ENCODE measurements at regions not wholly inside any gene's neighbourhood (a gene's known extent, or its start where the extent isn't known, plus 50 kb on each side); places are given as distances from the start of the nearest gene placed in this dataset.
A peak's percentile ranks its signal among the peaks of the same experiment; 100 is the strongest.
"Not testable (repeated sequence)": the region's sequence is repeated elsewhere in the genome, so short reads cannot be mapped to it uniquely, and the experiment has no call there.

GRCh38 chrX:145393702-145394235 lies 146.5 kb downstream of the SPANXN1 start:
- no peak for DNase-seq (ENCODE audit: low spot score)

GRCh38 chrX:145394344-145394743 lies 147.0 kb downstream of the SPANXN1 start:
- DNase-seq (ENCODE audit: low spot score) = no peak

- no peak for DNase-seq (ENCODE audit: low spot score)
Measured at GRCh38 chrX:145396612-145397011, 149.3 kb downstream of the SPANXN1 start.

DNA sequence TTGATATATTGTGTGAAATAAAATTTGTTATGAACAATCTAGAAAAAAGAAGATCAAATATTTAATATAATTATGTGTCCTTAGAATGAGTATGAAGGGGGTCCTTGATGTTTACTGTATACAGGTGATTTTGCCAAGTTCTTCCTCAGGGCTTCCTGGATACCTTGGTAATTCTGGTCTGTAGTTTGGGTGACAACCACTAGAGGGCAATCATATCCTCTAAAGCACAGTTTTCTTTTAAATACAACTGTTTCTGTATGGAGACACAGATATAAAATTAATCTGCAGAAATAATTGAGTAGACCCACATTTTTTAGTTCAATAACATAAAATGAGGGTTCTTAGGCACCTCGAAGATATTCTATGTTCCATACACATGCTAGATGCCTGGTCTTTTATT lies 157.7 kb downstream of the SPANXN1 start:
- peak; percentile 1 for DNase-seq (ENCODE audit: low spot score)

GRCh38 chrX:145410622-145411021 lies 163.3 kb downstream of the SPANXN1 start:
- DNase-seq (ENCODE audit: low spot score) = no peak

GRCh38 chrX:145436211-145436610 lies 188.9 kb downstream of the SPANXN1 start:
- not testable (repeated sequence) for DNase-seq (ENCODE audit: low spot score)

DNA sequence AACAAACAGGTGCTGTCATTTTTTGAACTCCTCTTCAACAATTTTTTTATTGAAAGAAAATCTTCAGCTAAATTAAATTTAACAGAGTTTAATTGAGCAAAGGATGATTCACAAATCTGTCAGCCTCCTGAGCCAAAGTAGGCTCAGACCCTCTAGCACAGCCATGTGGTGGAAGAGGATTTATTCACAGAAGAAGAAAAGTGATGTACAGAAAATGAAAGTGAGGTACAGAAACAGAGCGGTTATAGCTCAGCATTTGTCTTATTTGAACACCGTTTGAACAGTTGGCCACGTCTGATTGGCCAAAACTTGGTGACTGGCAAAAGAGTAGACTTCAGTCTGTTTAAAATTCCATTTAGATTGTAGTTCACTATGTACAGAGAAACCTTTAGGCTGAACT lies 217.3 kb downstream of the SPANXN1 start:
- no peak for DNase-seq (ENCODE audit: low spot score)

- no peak for DNase-seq (ENCODE audit: low spot score)
Measured at GRCh38 chrX:145475725-145476124, 228.4 kb downstream of the SPANXN1 start.

- no peak for DNase-seq (ENCODE audit: low spot score)
Measured at GRCh38 chrX:145484740-145485139, 237.4 kb downstream of the SPANXN1 start.

DNA sequence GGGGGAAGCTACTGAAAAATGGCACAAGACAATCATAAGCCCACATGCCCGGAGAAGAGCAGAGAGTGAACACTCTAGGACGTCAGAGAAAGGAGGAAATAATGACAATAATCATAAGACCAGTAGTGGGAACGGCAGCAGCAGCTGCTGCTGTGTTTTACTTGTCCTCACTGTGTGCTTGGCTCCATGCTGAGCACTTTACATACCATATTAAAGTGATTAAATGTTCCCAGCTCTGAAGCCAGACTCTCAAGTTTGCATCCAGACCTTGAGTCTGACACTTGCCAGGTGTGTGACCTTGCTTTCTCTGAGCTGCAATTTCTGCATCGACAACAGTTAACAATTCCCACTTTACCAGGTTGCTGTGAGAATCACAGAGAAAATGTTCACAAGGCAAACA lies 255.4 kb downstream of the SPANXN1 start:
- DNase-seq (ENCODE audit: low spot score) = no peak

DNA sequence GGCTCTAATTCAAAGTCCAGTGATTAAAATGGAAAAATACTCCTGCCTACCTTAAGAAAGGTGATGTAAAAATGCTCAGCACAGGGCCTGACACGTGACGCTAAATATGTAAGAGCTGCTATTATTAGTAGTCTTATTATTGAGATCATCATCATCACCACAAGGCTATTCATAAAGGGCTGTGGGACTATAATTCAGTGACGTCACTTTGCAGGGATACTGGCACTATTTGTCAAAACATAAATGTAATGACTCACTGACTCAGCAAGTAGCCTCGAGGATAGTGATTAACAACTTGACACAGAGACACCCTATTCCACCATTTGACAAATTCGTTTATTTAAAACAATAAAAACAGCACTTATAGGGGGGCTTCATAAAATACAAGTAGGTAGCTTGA lies 258.9 kb downstream of the SPANXN1 start:
- DNase-seq (ENCODE audit: low spot score) = no peak

DNA sequence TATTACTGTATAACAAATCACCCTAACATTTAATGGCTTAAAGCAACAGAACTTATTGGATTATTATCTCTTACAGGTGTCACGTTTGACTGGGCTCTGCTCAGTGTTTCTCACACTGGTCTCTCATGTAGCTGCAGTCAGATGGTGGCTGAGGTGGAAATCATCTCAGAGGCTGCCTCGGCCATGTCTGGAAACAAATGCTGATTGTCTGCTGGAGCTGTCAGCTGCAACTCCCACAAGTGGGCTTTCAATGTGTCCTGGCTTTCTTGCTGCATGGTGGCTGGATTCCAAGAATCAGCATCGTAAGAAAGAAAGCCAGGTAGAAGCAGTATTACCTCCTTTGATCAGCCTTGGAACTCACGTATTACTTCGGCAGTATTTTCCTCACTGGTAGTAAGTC lies 277.6 kb downstream of the SPANXN1 start:
- DNase-seq (ENCODE audit: low spot score) = no peak

GRCh38 chrX:145532176-145532780 lies 285.0 kb downstream of the SPANXN1 start:
- DNase-seq (ENCODE audit: low spot score) = no peak

GRCh38 chrX:145533534-145533933 lies 284.1 kb upstream of the SLITRK2 start:
- no peak for DNase-seq (ENCODE audit: low spot score)

DNA sequence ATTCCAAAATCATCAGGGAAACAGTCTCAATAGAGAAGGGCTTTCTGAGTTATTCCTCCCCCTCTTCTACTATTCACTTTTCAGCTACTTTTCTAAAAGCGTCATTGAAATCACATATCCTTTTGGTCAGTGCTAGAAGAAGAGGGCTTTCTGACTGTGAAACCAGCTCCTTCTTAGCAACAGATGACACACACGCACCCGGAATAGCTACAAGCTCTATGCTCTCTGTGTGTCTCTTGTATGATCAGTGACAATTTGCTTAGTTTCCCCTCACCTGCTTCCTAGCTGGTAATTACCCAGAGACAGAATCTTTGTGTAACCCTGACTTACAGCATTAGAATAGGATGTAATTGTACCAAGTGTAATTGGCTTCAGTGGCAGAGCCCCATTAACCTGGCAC lies 268.1 kb upstream of the SLITRK2 start:
- no peak for DNase-seq (ENCODE audit: low spot score)

- no peak for DNase-seq (ENCODE audit: low spot score)
Measured at GRCh38 chrX:145552643-145553042, 265.0 kb upstream of the SLITRK2 start.

DNA sequence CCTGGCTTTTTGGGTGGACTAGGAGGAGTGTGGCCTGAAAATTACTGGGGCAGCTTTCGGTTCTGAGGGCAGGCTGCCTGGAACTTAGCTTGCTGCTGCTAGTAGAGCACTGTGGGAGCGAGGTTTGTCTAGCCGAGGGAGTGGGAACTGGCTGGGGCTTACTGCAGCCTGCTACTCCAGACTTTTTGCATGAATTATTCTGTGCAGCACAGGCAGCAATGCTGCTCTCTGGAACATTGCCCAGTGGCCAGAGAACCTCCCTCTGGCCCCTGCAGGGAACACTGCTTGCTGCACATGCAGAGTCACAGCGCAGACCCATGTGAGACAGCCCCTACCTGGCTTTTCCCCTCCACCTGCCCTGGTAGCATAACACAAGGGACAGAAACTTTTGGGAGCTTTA lies 263.9 kb upstream of the SLITRK2 start:
- DNase-seq (ENCODE audit: low spot score) = no peak

DNA sequence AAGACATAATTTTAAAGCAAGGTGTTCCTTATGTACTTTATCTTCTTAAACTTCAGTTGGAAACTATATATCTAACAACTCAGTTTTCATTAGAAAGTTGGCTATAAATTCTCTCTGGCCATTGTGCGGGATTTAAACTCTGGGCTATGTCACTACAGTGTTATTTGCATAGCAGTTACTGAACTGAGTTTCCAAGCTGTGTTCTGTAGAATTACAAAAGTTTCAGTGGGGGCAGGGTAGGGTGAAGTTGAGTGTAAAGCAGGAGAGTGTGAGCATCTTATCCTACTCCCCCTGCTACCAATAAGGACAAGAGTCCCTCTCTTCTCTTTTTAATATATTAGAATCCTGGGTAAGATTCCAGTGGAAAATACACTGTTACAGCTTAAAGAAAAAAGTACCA lies 254.5 kb upstream of the SLITRK2 start:
- DNase-seq (ENCODE audit: low spot score) = no peak

DNA sequence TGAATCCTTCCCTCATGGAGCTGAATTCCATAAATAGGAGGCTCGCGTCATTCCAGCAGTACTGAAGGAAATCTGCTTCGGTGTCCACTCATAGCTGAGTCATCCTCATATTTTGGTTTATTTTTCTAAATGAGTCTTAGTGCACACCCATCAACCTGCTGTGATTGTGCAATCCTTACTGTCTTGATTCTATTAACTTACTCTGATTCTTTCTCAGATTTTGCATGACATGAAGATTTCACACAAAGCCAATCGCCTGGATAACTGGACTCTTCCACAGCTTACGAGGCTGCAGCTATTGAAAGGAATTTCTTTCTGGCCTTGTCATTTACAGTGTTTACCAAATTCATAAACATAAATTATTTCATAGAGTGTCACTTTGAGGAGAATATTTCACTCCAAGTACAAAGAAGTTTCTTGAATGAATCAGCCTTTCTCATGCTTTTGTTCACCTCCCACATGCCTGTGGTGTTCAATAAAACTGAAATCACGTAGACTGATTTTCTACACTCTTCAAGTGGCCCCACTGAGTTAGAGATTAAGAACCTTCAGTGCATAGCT lies 207.6 kb upstream of the SLITRK2 start:
- DNase-seq (ENCODE audit: low spot score) = no peak

DNA sequence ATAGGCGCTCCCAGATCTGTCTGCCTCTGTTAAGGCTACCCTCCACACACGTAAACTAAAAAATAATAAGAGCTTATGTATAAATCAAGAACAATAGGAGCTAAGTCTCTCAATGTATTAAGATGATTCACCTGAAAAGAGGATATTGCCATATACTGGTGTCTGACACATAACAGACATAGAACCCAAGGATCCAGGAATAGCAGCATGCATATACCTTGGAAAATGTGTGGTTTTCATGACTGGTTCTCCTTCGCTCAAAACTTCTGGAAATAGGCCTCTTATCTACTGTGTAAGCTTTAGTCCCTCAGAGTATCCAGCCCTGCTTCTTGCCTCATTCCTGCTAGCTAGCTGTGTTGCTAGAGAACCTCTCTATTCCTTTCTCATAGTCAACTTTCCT lies 203.7 kb upstream of the SLITRK2 start:
- DNase-seq (ENCODE audit: low spot score) = no peak

DNA sequence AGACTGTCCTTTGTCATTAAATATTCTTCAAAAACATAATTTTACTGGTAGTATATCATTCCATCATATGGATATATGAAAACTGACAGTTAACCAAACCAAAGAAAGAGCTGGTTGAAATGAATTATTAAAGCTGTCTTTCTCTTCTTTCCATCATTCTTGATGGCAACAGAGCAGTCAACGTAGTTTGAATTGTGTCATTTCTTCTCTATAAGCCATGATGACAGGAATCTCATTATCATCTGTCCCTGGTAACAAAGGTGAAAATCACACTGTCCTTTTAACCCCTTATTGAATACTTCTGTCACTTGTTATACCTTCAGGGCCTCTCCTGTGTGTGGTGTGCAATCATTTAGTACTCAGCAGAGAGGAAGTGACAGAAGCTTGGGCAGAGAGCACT lies 197.0 kb upstream of the SLITRK2 start:
- DNase-seq (ENCODE audit: low spot score) = no peak

DNA sequence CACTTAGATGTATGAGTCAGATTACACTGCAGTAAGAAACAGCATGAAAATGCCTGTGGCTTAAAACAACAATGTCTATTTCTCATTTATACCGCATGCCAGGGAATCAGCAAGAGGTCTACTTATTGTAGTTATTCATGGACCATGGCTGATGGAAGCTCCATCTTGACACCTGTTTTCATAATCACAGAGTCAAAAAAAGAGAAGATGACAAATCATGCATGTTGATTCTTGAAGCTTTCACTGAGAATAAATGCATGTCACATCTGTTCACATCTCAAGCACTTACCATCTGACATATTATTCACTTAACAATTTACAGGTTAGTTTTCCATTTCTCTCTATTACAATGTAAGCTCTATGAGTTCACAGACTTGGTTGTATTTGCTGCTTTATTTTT lies 194.2 kb upstream of the SLITRK2 start:
- DNase-seq (ENCODE audit: low spot score) = no peak

DNA sequence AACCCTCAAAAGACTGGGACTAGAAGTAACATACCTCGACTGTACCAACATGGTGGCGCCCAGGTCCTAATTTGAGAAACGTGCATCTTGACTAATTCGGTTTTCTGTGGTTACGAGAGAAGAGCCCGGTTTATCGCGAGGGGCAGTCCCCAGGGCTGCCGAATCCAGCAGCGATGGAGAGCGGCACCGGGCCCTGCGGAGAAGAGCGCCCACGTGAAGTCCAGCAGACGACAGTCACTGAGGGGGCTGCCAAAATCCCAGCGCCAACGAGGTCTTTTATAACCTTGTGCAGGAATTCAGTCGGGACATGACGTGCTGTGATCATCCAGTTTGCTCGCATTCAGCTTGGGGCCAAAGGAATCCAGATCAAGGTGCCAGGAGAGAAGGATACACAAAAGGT lies 187.5 kb upstream of the SLITRK2 start:
- no peak for DNase-seq (ENCODE audit: low spot score)

DNA sequence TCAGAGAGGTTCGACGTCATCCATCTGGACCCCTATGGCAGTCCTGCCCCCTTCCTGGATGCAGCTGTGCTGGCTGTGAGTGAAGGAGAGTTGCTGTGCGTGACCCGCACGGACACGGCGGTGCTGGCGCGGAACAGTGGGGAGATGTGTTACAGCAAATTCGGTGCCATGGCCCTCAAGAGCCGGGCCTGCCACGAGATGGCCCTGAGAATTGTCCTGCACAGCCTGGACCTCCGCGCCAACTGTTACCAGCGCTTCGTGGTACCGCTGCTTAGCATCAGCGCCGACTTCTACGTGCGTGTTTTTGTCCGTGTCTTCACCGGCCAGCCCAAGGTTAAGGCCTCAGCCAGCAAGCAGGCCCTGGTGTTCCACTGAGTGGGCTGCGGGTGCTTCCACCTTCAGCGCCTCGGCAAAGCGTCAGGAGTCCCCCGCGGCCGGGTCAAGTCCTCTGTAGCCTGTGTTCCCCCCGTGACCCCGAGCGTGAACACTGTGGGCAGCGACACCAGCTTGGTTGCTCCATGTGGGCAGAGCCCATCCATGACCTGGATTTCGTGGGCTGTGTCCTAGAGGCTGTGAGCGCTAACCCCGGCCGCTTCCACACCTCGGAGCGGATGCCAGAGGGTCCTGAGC lies 186.7 kb upstream of the SLITRK2 start:
- DNase-seq (ENCODE audit: low spot score) = no peak
